Brain microvascular endothelial cell (primary cell): ENCODE measurements at regions not wholly inside any gene's neighbourhood (a gene's known extent, or its start where the extent isn't known, plus 50 kb on each side); places are given as distances from the start of the nearest gene placed in this dataset.

Experiments used
- DNase-seq: peaks from one replicate; pipeline ENCODE4 v3.0.0-alpha.2; 2020
- H3K27ac ChIP-seq: fragments of 250-450 bp; sonication (Bioruptor Pico); 2 replicates; pipeline ENCODE4 v1.5.1; 2020; ENCODE audit warnings: mild to moderate bottlenecking, moderate library complexity
- H3K27me3 ChIP-seq: fragments of 250-450 bp; sonication (Bioruptor Pico); replicated peaks from 2 replicates; pipeline ENCODE4 v1.5.1; 2020; ENCODE audit warnings: mild to moderate bottlenecking
- H3K36me3 ChIP-seq: fragments of 250-450 bp; sonication (Bioruptor Pico); replicated peaks from 2 replicates; pipeline ENCODE4 v1.5.1; 2020; ENCODE audit warnings: mild to moderate bottlenecking
- H3K4me3 ChIP-seq: 2 replicates; pipeline ENCODE4 v1.5.1; 2011; ENCODE audit warnings: low read depth, mild to moderate bottlenecking, control low read depth, low read length, moderate library complexity
- CTCF ChIP-seq: IDR thresholded peaks from 2 replicates; pipeline ENCODE4 v1.5.1; 2011; ENCODE audit warnings: low read depth, mild to moderate bottlenecking, moderate library complexity, low read length, control low read depth, inconsistent platforms; ENCODE audit errors: missing control alignments
- in situ Hi-C: cut with HindIII; loops from 2 replicates; pipeline ENCODE4 v1.10.0; 2017; ENCODE audit warnings: low sequenced_read_pairs, low pct_ligation_motif_present

GRCh38 chr3:89946884-89947283 is 839.5 kb downstream of the EPHA3 start:
- H3K36me3 ChIP-seq, result no peaks in the 10 kb centered on the region
- in situ Hi-C loops, result no loop called here
- no peak for DNase-seq
- H3K27ac ChIP-seq, result no peak overlapping the region
- no peak overlapping the region for H3K4me3 ChIP-seq
- TF ChIP-seq CTCF, result no peak
- no peaks in the 10 kb centered on the region for H3K27me3 ChIP-seq

- Histone ChIP-seq H3K27me3 (no peaks in the 10 kb centered on the region), H3K4me3 (no peak overlapping the region), H3K36me3 (no peaks in the 10 kb centered on the region), H3K27ac (no peak overlapping the region)
- no peak for TF ChIP-seq CTCF
- DNase-seq, result no peak
- in situ Hi-C loops, result no loop called here
These were observed 840.0 kb downstream of the EPHA3 start for GRCh38 chr3:89947337-89947954.

DNA sequence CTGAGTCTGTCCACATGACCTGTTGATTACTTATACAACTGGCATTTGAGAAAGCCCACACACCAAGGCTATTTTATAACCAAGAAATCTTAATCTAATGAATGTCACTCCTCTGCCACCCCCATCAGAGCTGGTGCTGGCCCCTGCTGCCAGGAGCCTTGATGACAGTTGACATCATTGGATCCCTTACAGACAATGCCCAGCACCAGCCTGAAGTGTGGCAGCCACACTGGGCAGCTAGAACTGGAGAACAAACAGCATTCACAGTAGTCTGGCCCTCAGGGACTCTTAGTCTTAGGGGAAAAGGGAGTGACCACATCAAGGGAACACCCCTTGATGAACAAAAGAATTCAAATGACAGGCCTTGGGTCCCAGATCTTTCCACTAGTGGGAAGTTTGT is 840.6 kb downstream of the EPHA3 start:
- in situ Hi-C loops, result no loop called here
- no peaks in the 10 kb centered on the region for H3K27me3 ChIP-seq
- no peaks in the 10 kb centered on the region for H3K36me3 ChIP-seq
- no peak for DNase-seq
- no peak overlapping the region for H3K4me3 ChIP-seq
- TF ChIP-seq CTCF, result no peak
- no peak overlapping the region for H3K27ac ChIP-seq

- in situ Hi-C loops, result no loop called here
These were observed 843.4 kb downstream of the EPHA3 start for GRCh38 chr3:89950772-89951171.

GRCh38 chr3:89954137-89954536 is 846.7 kb downstream of the EPHA3 start:
- H3K27me3 ChIP-seq, result no peaks in the 10 kb centered on the region
- no peak overlapping the region for H3K27ac ChIP-seq
- in situ Hi-C loops, result no loop called here
- DNase-seq, result no peak
- no peak overlapping the region for H3K4me3 ChIP-seq
- H3K36me3 ChIP-seq, result no peaks in the 10 kb centered on the region
- TF ChIP-seq CTCF, result no peak

More at GRCh38 chr3:89950772-89951171, 843.4 kb downstream of the EPHA3 start:
- no peak for DNase-seq
- Histone ChIP-seq H3K36me3 (no peaks in the 10 kb centered on the region), H3K4me3 (no peak overlapping the region), H3K27me3 (no peaks in the 10 kb centered on the region), H3K27ac (no peak overlapping the region)
- no peak for TF ChIP-seq CTCF

DNA sequence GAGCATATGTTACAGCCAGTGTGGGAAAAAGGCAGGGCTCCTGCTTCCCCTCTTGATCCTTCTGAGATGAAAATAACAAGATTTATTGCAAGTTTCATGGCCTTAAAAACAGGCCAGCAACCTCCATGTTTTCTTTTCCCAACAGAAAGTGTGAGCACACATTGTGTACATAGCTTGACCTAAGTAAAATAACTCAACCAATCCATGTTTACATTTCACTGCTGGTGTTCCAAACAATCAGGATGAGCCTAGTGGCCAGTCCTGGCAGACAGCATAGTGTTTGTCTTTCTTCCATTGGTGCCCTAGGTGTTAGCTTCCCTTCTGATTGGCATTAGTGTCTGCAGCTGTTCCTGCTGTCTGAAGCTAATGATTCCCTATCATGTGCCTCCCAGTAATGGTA is 847.7 kb downstream of the EPHA3 start:
- H3K27me3 ChIP-seq, result no peaks in the 10 kb centered on the region
- in situ Hi-C loops, result no loop called here
- H3K36me3 ChIP-seq, result no peaks in the 10 kb centered on the region
- no peak for DNase-seq
- no peak overlapping the region for H3K27ac ChIP-seq
- H3K4me3 ChIP-seq, result no peak overlapping the region
- TF ChIP-seq CTCF, result no peak
